ENCODE measurements at regions not wholly inside any gene's neighbourhood (a gene's known extent, or its start where the extent isn't known, plus 50 kb on each side); places are given as distances from the start of the nearest gene placed in this dataset.

DNA sequence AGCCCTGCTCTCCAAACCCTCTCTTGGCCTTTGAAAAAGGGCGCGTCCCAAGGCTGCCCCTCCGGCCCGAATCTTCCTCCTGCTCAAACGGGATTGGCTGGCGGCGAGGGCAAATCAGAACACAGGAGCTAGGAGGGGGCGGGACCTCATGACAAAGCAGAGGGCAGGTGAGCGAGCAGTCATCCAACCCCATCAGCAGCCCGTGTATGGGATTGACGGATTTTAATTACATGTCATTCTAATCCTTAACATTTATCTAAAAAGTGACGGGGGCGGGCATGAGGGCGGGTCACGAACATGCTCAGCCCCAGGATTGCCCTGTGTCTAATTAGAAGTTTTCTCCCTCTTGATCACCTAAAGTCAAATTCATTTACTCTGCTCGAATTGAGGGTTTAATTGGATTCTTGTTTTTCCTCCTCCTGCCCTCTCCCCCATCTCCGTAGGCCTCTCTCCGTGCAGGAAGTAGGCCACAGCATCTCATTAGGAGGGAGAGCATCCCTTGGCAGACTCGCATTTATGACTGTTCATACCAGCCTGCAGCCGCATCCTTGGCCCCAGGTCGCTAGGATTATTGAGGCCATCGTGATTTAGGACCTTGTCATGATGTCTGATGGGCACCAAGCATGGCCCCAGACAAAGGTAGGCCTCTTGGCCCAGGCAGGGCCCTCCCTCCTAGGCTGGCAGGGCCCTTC, 147.1 kb downstream of the CHST1 start:
- Mint-ChIP-seq H3K4me1 (ENCODE audit: unreplicated experiment) (no peaks in the 10 kb centered on the region), H3K27me3 (ENCODE audit: unreplicated experiment) (peaks cover 10% of the 10 kb centered on the region), H3K9me3 (ENCODE audit: unreplicated experiment) (no peaks in the 10 kb centered on the region), H3K36me3 (ENCODE audit: unreplicated experiment) (no peaks in the 10 kb centered on the region), H3K4me3 (ENCODE audit: unreplicated experiment) (no peak overlapping the region), H3K27ac (ENCODE audit: unreplicated experiment) (no peak overlapping the region)
- TF ChIP-seq, protein P1, sequence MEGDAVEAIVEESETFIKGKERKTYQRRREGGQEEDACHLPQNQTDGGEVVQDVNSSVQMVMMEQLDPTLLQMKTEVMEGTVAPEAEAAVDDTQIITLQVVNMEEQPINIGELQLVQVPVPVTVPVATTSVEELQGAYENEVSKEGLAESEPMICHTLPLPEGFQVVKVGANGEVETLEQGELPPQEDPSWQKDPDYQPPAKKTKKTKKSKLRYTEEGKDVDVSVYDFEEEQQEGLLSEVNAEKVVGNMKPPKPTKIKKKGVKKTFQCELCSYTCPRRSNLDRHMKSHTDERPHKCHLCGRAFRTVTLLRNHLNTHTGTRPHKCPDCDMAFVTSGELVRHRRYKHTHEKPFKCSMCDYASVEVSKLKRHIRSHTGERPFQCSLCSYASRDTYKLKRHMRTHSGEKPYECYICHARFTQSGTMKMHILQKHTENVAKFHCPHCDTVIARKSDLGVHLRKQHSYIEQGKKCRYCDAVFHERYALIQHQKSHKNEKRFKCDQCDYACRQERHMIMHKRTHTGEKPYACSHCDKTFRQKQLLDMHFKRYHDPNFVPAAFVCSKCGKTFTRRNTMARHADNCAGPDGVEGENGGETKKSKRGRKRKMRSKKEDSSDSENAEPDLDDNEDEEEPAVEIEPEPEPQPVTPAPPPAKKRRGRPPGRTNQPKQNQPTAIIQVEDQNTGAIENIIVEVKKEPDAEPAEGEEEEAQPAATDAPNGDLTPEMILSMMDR (IDR thresholded peaks at IDR 0.05) = no peak
- DNase-seq (ENCODE audit: extremely low spot score, unreplicated experiment) = no peak

DNA sequence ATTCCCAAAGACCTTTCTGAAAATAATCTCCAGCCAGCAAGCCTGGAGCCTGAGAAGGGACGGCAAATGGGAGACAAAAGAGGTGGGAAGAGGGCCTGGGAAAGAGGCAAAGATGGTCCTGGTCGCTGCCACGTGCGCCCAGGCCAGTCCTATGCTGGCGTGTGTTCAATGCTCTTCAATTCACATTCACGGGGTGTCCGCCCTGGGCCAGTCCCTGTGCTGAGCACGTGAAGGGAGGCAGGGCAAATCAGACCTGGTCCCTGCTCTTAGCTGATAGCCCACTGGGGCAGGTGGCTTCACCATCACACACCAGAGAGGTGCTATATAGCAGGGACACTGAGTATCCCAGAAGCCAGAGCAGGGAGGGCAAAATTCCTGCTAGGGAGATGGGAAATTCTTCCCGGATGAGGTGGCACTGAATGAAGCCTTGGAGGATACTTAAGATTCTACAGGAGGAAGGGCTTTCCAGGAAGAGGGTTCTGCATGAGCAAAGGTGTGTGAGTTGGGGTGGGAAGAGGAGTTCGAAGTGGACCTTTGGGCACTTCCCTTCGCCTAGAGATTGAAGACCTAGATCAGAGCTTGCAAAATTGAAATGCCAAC, 148.2 kb downstream of the CHST1 start:
- Mint-ChIP-seq H3K4me3 (ENCODE audit: unreplicated experiment) (no peak overlapping the region), H3K27me3 (ENCODE audit: unreplicated experiment) (peaks cover 10% of the 10 kb centered on the region), H3K4me1 (ENCODE audit: unreplicated experiment) (no peaks in the 10 kb centered on the region), H3K36me3 (ENCODE audit: unreplicated experiment) (no peaks in the 10 kb centered on the region), H3K9me3 (ENCODE audit: unreplicated experiment) (no peaks in the 10 kb centered on the region), H3K27ac (ENCODE audit: unreplicated experiment) (no peak overlapping the region)
- TF ChIP-seq, protein P1 (IDR thresholded peaks at IDR 0.05) = no peak
- no peak for DNase-seq (ENCODE audit: extremely low spot score, unreplicated experiment)

DNA sequence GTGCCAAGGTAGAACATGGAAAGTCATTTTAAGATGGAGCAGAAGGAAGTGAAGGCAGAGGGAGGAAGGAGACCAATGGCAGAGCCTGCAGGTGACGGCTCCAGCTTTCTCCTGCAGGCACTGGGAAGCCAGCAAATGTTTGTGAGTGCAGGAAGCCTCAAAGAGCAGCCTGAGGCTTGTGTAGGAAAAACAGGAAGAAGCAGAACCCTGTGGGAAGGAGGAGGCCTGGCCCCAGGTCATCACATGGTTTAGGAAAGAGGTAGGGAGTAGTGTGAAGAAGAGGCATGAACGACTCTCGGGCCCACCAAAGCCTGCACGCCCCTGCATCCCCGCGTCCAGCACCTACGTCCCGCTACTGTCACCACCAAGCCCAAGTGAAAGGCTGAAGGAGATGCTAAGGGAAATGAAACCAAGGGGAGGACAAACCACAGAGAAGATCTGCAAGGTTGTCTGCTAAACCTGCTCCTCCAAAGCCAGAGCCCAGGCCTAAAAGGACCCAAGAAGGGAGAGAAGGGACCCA, 151.5 kb downstream of the CHST1 start:
- no peak for DNase-seq (ENCODE audit: extremely low spot score, unreplicated experiment)
- no peaks in the 10 kb centered on the region for H3K9me3 Mint-ChIP-seq (ENCODE audit: unreplicated experiment)

DNA sequence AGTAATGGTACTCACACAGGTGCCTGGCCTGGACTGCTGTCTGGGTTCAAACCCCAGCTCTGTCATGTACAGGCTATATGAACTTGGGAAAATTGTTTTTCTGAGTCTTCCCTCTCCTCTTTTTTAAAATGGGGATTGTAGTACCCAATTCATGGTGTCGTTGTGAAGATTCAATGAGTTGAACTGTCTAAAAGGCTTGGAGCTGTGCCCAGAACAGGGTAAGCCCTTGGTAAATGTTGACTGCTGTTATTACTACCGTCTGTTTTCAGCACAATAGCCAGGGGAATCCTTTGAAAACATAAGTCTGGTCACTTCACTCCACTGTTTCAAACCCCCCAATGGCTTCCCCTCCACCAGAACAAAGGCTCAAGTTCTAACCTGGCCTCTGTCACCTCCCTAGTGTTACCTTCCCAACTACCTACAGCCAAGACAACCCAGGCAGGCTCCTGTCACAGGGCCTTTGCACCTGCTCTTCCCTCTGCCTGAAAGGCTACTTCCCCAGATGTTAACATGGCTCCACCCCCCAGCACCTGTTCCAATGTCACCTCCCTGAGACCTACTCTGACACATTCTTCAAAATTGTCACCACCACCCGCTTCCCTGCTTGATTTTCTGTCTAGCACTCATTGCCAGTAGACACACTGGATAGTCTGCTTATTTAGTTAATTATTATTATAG, 152.8 kb downstream of the CHST1 start:
- Mint-ChIP-seq H3K9me3 (ENCODE audit: unreplicated experiment) (no peaks in the 10 kb centered on the region), H3K27me3 (ENCODE audit: unreplicated experiment) (peaks cover 6% of the 10 kb centered on the region), H3K36me3 (ENCODE audit: unreplicated experiment) (no peaks in the 10 kb centered on the region), H3K27ac (ENCODE audit: unreplicated experiment) (no peak overlapping the region), H3K4me1 (ENCODE audit: unreplicated experiment) (no peaks in the 10 kb centered on the region), H3K4me3 (ENCODE audit: unreplicated experiment) (no peak overlapping the region)
- DNase-seq (ENCODE audit: extremely low spot score, unreplicated experiment) = no peak
- TF ChIP-seq, protein P1 (IDR thresholded peaks at IDR 0.05) = no peak

More for the DNA sequence above, 151.5 kb downstream of the CHST1 start:
- Mint-ChIP-seq H3K36me3 (ENCODE audit: unreplicated experiment) (no peaks in the 10 kb centered on the region), H3K4me3 (ENCODE audit: unreplicated experiment) (no peak overlapping the region), H3K4me1 (ENCODE audit: unreplicated experiment) (no peaks in the 10 kb centered on the region), H3K27ac (ENCODE audit: unreplicated experiment) (no peak overlapping the region), H3K27me3 (ENCODE audit: unreplicated experiment) (peaks cover 6% of the 10 kb centered on the region)
- TF ChIP-seq, protein P1 (IDR thresholded peaks at IDR 0.05) = no peak

DNA sequence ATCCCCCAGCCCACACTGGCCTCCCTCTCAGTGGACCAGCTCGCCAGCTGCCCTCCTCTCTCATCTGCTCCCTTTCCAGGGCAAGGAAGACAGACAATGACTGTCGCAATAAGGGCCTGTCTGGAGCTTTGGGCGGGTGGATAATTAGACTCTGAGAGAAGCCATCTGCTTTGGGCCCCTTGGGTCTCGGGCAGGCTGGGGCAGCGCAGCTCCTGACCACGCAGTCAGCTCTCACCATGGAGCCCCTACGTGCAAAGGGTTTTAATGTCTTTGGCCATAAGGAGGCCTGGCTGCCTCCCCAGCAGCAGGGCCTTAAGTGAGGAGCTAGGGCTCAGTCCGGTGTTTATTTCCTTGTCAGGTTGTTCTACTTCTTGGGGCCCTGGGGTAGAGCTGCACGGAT, 153.9 kb downstream of the CHST1 start:
- TF ChIP-seq, protein P1 (IDR thresholded peaks at IDR 0.05) = no peak
- no peaks in the 10 kb centered on the region for H3K9me3 Mint-ChIP-seq (ENCODE audit: unreplicated experiment)
- no peak for DNase-seq (ENCODE audit: extremely low spot score, unreplicated experiment)
- no peak overlapping the region for H3K27ac Mint-ChIP-seq (ENCODE audit: unreplicated experiment)
- H3K27me3 Mint-ChIP-seq (ENCODE audit: unreplicated experiment) = peaks cover 6% of the 10 kb centered on the region
- H3K36me3 Mint-ChIP-seq (ENCODE audit: unreplicated experiment) = no peaks in the 10 kb centered on the region
- no peaks in the 10 kb centered on the region for H3K4me1 Mint-ChIP-seq (ENCODE audit: unreplicated experiment)
- no peak overlapping the region for H3K4me3 Mint-ChIP-seq (ENCODE audit: unreplicated experiment)

Data from osteocyte (in vitro differentiated cells).